ENCODE measurements at regions not wholly inside any gene's neighbourhood (a gene's known extent, or its start where the extent isn't known, plus 50 kb on each side); places are given as distances from the start of the nearest gene placed in this dataset.
"Not testable (repeated sequence)": the region's sequence is repeated elsewhere in the genome, so short reads cannot be mapped to it uniquely, and the experiment has no call there.

GRCh38 chr16:48008011-48008525 lies 147.7 kb downstream of the ABCC12 start:
- DNase-seq (ENCODE audit: low read depth in 4 of 4, low spot score in 1 of 4): no peak

- DNase-seq (ENCODE audit: low read depth in 4 of 4, low spot score in 1 of 4): no peak
Observed at GRCh38 chr16:48004141-48004695, 151.6 kb downstream of the ABCC12 start.

- DNase-seq (ENCODE audit: low read depth in 4 of 4, low spot score in 1 of 4): no peak
Observed at GRCh38 chr16:48003206-48003907, 152.4 kb downstream of the ABCC12 start.

- no peak for DNase-seq (ENCODE audit: low read depth in 4 of 4, low spot score in 1 of 4)
Observed at GRCh38 chr16:48001324-48001895, 154.4 kb downstream of the ABCC12 start.

GRCh38 chr16:48000622-48001021 lies 155.2 kb downstream of the ABCC12 start:
- no peak for DNase-seq (ENCODE audit: low read depth in 4 of 4, low spot score in 1 of 4)

- no peak for DNase-seq (ENCODE audit: low read depth in 4 of 4, low spot score in 1 of 4)
Observed at GRCh38 chr16:47999595-47999994, 156.2 kb downstream of the ABCC12 start.

- DNase-seq (ENCODE audit: low read depth in 4 of 4, low spot score in 1 of 4): no peak
Observed at GRCh38 chr16:47995354-47995753, 160.4 kb downstream of the ABCC12 start.

- no peak for DNase-seq (ENCODE audit: low read depth in 4 of 4, low spot score in 1 of 4)
Observed at GRCh38 chr16:47991491-47991890, 164.3 kb downstream of the ABCC12 start.

- DNase-seq (ENCODE audit: low read depth in 4 of 4, low spot score in 1 of 4): no peak
Observed at GRCh38 chr16:47990676-47991075, 165.1 kb downstream of the ABCC12 start.

GRCh38 chr16:47987136-47987535 lies 168.7 kb downstream of the ABCC12 start:
- DNase-seq (ENCODE audit: low read depth in 4 of 4, low spot score in 1 of 4): no peak

GRCh38 chr16:47986031-47986430 lies 169.8 kb downstream of the ABCC12 start:
- no peak for DNase-seq (ENCODE audit: low read depth in 4 of 4, low spot score in 1 of 4)

GRCh38 chr16:47984669-47985068 lies 171.1 kb downstream of the ABCC12 start:
- DNase-seq (ENCODE audit: low read depth in 4 of 4, low spot score in 1 of 4): no peak

GRCh38 chr16:47983999-47984580 lies 171.7 kb downstream of the ABCC12 start:
- DNase-seq (ENCODE audit: low read depth in 4 of 4, low spot score in 1 of 4): no peak

- DNase-seq (ENCODE audit: low read depth in 4 of 4, low spot score in 1 of 4): no peak
Observed at GRCh38 chr16:47980212-47980611, 175.6 kb downstream of the ABCC12 start.

- DNase-seq (ENCODE audit: low read depth in 4 of 4, low spot score in 1 of 4): no peak
Observed at GRCh38 chr16:47979616-47980182, 176.1 kb downstream of the ABCC12 start.

GRCh38 chr16:47979164-47979520 lies 176.7 kb downstream of the ABCC12 start:
- no peak for DNase-seq (ENCODE audit: low read depth in 4 of 4, low spot score in 1 of 4)

- DNase-seq (ENCODE audit: low read depth in 4 of 4, low spot score in 1 of 4): no peak
Observed at GRCh38 chr16:47978491-47979163, 177.2 kb downstream of the ABCC12 start.

GRCh38 chr16:47977802-47978201 lies 178.0 kb downstream of the ABCC12 start:
- DNase-seq (ENCODE audit: low read depth in 4 of 4, low spot score in 1 of 4): no peak

- DNase-seq (ENCODE audit: low read depth in 4 of 4, low spot score in 1 of 4): no peak
Observed at GRCh38 chr16:47976636-47977210, 179.1 kb downstream of the ABCC12 start.

GRCh38 chr16:47974971-47975370 lies 180.8 kb downstream of the ABCC12 start:
- not testable (repeated sequence) for DNase-seq (ENCODE audit: low read depth in 4 of 4, low spot score in 1 of 4)

GRCh38 chr16:47973552-47973951 lies 182.2 kb downstream of the ABCC12 start:
- DNase-seq (ENCODE audit: low read depth in 4 of 4, low spot score in 1 of 4): no peak
